ENCODE measurements at regions not wholly inside any gene's neighbourhood (a gene's known extent, or its start where the extent isn't known, plus 50 kb on each side); places are given as distances from the start of the nearest gene placed in this dataset.

- no TSS peak for BruUV-seq (replicated peaks)
- Histone ChIP-seq H3F3A (ENCODE audit: insufficient read depth, low read depth) (no peaks in the 10 kb centered on the region), H3K27me3 (ENCODE audit: insufficient read depth, low read depth) (peaks cover 67% of the 10 kb centered on the region), H3K4me3 (no peak overlapping the region), H2AFZ (no peak overlapping the region), H4K20me1 (ENCODE audit: insufficient read depth) (no peaks in the 10 kb centered on the region), H3K9me3 (ENCODE audit: insufficient read depth, low read depth) (no peaks in the 10 kb centered on the region), H3K4me2 (no peak overlapping the region), H3K4me1 (replicated peaks; ENCODE audit: insufficient read depth) (no peaks in the 10 kb centered on the region), H3K9me2 (ENCODE audit: insufficient read depth) (no peaks in the 10 kb centered on the region), H3K36me3 (ENCODE audit: low read depth) (no peaks in the 10 kb centered on the region), H3K27ac (no peak overlapping the region), H3K79me2 (ENCODE audit: low read depth) (no peaks in the 10 kb centered on the region)
- CTCF ChIA-PET = no interaction called here
- TF ChIP-seq CTCF (conservative IDR thresholded peaks at IDR 0.05) = no peak
- no peak for TF ChIP-seq EZH2 (IDR thresholded peaks at IDR 0.05; ENCODE audit: low read depth)
- intact Hi-C loops (cut with micrococcal nuclease; ENCODE audit: unreplicated experiment) = no loop called here
- POLR2A ChIA-PET (ENCODE audit: unreplicated experiment) = no interaction called here
- no peak for DNase-seq
Observed at GRCh38 chr20:43295263-43295662, 105.6 kb upstream of the PTPRT start.

GRCh38 chr20:43294031-43294430 is 104.3 kb upstream of the PTPRT start:
- ChIA-PET CTCF (interaction anchor here (0.5 to 0.6 kb wide), 2 partner anchors 21 to 586 kb away, joined by 3 to 7 read pairs; no protein-coding TSS in a partner anchor), POLR2A (ENCODE audit: unreplicated experiment) (no interaction called here)
- TF ChIP-seq EZH2 (IDR thresholded peaks at IDR 0.05; ENCODE audit: low read depth) (no peak), CTCF (conservative IDR thresholded peaks at IDR 0.05) (no peak)
- Histone ChIP-seq H3K9me3 (ENCODE audit: insufficient read depth, low read depth) (no peaks in the 10 kb centered on the region), H2AFZ (no peak overlapping the region), H4K20me1 (ENCODE audit: insufficient read depth) (no peaks in the 10 kb centered on the region), H3F3A (ENCODE audit: insufficient read depth, low read depth) (no peaks in the 10 kb centered on the region), H3K27ac (no peak overlapping the region), H3K27me3 (ENCODE audit: insufficient read depth, low read depth) (peaks cover 67% of the 10 kb centered on the region), H3K79me2 (ENCODE audit: low read depth) (no peaks in the 10 kb centered on the region), H3K4me2 (no peak overlapping the region), H3K36me3 (ENCODE audit: low read depth) (no peaks in the 10 kb centered on the region), H3K4me1 (replicated peaks; ENCODE audit: insufficient read depth) (no peaks in the 10 kb centered on the region), H3K4me3 (no peak overlapping the region), H3K9me2 (ENCODE audit: insufficient read depth) (no peaks in the 10 kb centered on the region)
- DNase-seq = no peak
- no TSS peak for BruUV-seq (replicated peaks)
- intact Hi-C loops (cut with micrococcal nuclease; ENCODE audit: unreplicated experiment) = no loop called here

GRCh38 chr20:43293068-43293786 is 103.5 kb upstream of the PTPRT start:
- no peaks in the 10 kb centered on the region for H3F3A ChIP-seq (ENCODE audit: insufficient read depth, low read depth)
- ChIA-PET CTCF (no interaction called here), POLR2A (ENCODE audit: unreplicated experiment) (no interaction called here)
- intact Hi-C loops (cut with micrococcal nuclease; ENCODE audit: unreplicated experiment) = no loop called here
- no TSS peak for BruUV-seq (replicated peaks)
- H3K36me3 ChIP-seq (ENCODE audit: low read depth) = no peaks in the 10 kb centered on the region
- no peak overlapping the region for H3K4me3 ChIP-seq
- no peaks in the 10 kb centered on the region for H3K79me2 ChIP-seq (ENCODE audit: low read depth)
- H3K9me3 ChIP-seq (ENCODE audit: insufficient read depth, low read depth) = no peaks in the 10 kb centered on the region
- no peak overlapping the region for H2AFZ ChIP-seq
- no peaks in the 10 kb centered on the region for H4K20me1 ChIP-seq (ENCODE audit: insufficient read depth)
- no peaks in the 10 kb centered on the region for H3K9me2 ChIP-seq (ENCODE audit: insufficient read depth)
- H3K27ac ChIP-seq = no peak overlapping the region
- no peak for TF ChIP-seq EZH2 (IDR thresholded peaks at IDR 0.05; ENCODE audit: low read depth)
- TF ChIP-seq CTCF (conservative IDR thresholded peaks at IDR 0.05) = no peak
- DNase-seq = no peak
- H3K4me2 ChIP-seq = no peak overlapping the region
- H3K27me3 ChIP-seq (ENCODE audit: insufficient read depth, low read depth) = peaks cover 67% of the 10 kb centered on the region
- no peaks in the 10 kb centered on the region for H3K4me1 ChIP-seq (replicated peaks; ENCODE audit: insufficient read depth)

Data from PC-9 (cell line).